ENCODE measurements at regions not wholly inside any gene's neighbourhood (a gene's known extent, or its start where the extent isn't known, plus 50 kb on each side); places are given as distances from the start of the nearest gene placed in this dataset.
"Not testable (repeated sequence)": the region's sequence is repeated elsewhere in the genome, so short reads cannot be mapped to it uniquely, and the experiment has no call there.

DNA sequence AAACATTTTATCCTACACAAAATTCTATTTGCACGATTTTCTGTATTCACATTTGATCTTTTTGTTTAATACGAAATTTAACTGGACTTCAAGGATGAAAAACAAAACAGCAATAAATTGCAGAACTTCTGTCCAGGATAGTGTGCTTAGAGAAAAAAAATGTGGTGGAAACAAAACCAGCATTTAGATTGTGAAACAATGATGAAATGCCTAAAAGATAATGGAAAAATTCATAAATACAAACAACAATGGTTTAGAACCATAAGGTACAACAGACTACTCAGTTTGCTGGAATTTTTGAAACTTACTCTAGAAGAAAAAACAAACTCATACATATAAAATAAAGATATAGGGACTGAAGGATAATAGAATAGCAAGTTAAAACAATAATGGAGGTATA, 234.0 kb downstream of the BCHE start:
- Histone ChIP-seq H3K9me3 (ENCODE audit: severe bottlenecking) (no peaks in the 10 kb centered on the region), H3K4me3 (ENCODE audit: severe bottlenecking) (no peak overlapping the region), H3K27me3 (ENCODE audit: insufficient read depth, poor library complexity, severe bottlenecking) (peaks cover 3% of the 10 kb centered on the region), H3K4me1 (ENCODE audit: insufficient read depth, poor library complexity, severe bottlenecking) (no peaks in the 10 kb centered on the region), H3K27ac (ENCODE audit: poor library complexity, severe bottlenecking) (no peak overlapping the region), H3K36me3 (ENCODE audit: low read depth) (no peaks in the 10 kb centered on the region)
- DNase-seq (ENCODE audit: low spot score): no peak
- ATAC-seq (ENCODE audit: low read depth): no peak
- TF ChIP-seq, protein P1, sequence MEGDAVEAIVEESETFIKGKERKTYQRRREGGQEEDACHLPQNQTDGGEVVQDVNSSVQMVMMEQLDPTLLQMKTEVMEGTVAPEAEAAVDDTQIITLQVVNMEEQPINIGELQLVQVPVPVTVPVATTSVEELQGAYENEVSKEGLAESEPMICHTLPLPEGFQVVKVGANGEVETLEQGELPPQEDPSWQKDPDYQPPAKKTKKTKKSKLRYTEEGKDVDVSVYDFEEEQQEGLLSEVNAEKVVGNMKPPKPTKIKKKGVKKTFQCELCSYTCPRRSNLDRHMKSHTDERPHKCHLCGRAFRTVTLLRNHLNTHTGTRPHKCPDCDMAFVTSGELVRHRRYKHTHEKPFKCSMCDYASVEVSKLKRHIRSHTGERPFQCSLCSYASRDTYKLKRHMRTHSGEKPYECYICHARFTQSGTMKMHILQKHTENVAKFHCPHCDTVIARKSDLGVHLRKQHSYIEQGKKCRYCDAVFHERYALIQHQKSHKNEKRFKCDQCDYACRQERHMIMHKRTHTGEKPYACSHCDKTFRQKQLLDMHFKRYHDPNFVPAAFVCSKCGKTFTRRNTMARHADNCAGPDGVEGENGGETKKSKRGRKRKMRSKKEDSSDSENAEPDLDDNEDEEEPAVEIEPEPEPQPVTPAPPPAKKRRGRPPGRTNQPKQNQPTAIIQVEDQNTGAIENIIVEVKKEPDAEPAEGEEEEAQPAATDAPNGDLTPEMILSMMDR (IDR thresholded peaks at IDR 0.05; ENCODE audit: poor library complexity, severe bottlenecking): no peak

DNA sequence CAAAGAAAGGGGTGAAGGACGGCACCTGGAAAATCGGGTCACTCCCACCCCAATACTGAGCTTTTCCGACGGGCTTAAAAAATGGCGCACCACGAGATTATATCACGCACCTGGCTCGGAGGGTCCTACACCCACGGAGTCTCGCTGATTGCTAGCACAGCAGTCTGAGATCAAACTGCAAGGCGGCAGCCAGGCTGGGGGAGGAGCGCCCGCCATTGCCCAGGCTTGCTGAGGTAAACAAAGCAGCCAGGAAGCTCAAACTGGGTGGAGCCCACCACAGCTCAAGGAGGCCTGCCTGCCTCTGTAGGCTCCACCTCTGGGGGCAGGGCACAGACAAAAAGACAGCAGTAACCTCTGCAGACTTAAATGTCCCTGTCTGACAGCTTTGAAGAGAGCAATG, 264.7 kb downstream of the BCHE start:
- H3K4me3 ChIP-seq (ENCODE audit: severe bottlenecking); DNase-seq (ENCODE audit: low spot score); ATAC-seq (ENCODE audit: low read depth): not testable (repeated sequence)

DNA sequence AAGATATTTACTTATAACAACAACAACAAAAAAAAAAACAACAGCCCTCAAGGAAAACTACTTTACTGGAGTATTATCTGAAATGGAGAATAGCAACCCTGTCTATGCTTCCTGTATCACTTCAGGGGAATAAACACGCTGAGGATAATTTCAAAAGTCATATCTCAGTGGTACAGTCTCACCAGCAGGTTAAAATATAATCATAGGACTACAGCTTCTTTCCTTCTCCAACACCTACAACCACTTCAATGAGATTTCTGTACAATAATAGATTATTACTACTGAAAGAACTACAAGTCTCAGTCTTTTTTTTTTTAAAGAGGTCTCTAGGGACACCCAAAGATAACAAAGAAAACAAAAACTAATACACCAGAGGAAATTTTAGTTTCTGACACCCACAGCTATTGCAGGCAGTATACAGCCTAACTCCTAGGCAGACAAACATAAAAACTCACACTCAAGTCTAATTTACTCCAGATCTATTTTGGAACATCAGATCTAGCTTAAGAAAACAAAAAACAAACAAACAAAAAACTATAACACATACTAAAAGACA, 268.2 kb downstream of the BCHE start:
- H3K4me3 ChIP-seq (ENCODE audit: severe bottlenecking): no peak overlapping the region
- no peak for DNase-seq (ENCODE audit: low spot score)
- no peaks in the 10 kb centered on the region for H3K9me3 ChIP-seq (ENCODE audit: severe bottlenecking)
- H3K4me1 ChIP-seq (ENCODE audit: insufficient read depth, poor library complexity, severe bottlenecking): no peaks in the 10 kb centered on the region
- no peaks in the 10 kb centered on the region for H3K36me3 ChIP-seq (ENCODE audit: low read depth)
- no peak overlapping the region for H3K27ac ChIP-seq (ENCODE audit: poor library complexity, severe bottlenecking)
- H3K27me3 ChIP-seq (ENCODE audit: insufficient read depth, poor library complexity, severe bottlenecking): no peaks in the 10 kb centered on the region
- TF ChIP-seq, protein P1 (IDR thresholded peaks at IDR 0.05; ENCODE audit: poor library complexity, severe bottlenecking): no peak
- no peak for ATAC-seq (ENCODE audit: low read depth)

More for the DNA sequence above, 264.7 kb downstream of the BCHE start:
- H3K27me3 ChIP-seq (ENCODE audit: insufficient read depth, poor library complexity, severe bottlenecking); H3K27ac ChIP-seq (ENCODE audit: poor library complexity, severe bottlenecking); H3K9me3 ChIP-seq (ENCODE audit: severe bottlenecking); H3K4me1 ChIP-seq (ENCODE audit: insufficient read depth, poor library complexity, severe bottlenecking); H3K36me3 ChIP-seq (ENCODE audit: low read depth): not testable (repeated sequence)

DNA sequence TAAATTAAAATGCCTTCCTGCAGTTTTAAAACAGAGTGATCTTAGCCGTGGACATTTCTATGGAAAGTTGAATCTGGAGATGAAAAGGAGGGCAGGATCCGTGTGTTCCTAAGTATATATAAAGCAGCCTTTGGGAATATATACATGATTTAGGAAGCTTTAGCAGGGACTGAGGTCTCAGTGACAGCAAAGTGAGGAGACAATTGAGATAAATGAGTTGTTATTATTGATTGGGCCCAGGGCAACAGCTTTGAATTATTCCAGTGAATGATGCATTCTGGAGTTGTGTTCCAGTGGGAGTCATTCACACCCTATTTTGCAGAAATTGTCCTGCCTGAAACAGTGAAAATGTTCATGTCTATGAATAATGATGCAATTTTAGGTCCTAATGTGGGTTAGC, 281.4 kb downstream of the BCHE start:
- Histone ChIP-seq H3K36me3 (ENCODE audit: low read depth) (no peaks in the 10 kb centered on the region), H3K4me3 (ENCODE audit: severe bottlenecking) (no peak overlapping the region), H3K4me1 (ENCODE audit: insufficient read depth, poor library complexity, severe bottlenecking) (no peaks in the 10 kb centered on the region), H3K9me3 (ENCODE audit: severe bottlenecking) (no peaks in the 10 kb centered on the region), H3K27me3 (ENCODE audit: insufficient read depth, poor library complexity, severe bottlenecking) (no peaks in the 10 kb centered on the region), H3K27ac (ENCODE audit: poor library complexity, severe bottlenecking) (no peak overlapping the region)
- DNase-seq (ENCODE audit: low spot score): no peak
- ATAC-seq (ENCODE audit: low read depth): no peak
- TF ChIP-seq, protein P1 (IDR thresholded peaks at IDR 0.05; ENCODE audit: poor library complexity, severe bottlenecking): no peak

DNA sequence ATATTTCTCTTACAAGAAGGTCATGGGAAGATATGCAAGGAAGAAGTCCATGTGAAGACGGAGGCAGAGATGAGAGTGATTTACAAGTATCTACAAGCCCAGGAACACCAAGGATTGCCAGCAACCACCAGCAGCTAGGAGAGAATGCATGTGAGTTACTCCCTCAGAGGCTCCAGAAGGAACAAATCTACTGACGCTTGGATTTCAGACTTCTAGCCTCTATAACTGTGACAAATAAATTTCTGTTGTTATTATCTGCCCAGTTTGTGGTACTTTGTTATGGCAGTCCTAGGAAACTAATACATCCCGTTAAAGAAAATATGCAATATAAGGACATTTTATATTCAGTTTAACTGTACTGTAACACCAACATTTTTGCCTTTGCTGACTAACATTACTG, 283.9 kb downstream of the BCHE start:
- H3K9me3 ChIP-seq (ENCODE audit: severe bottlenecking): no peaks in the 10 kb centered on the region
- no peak overlapping the region for H3K4me3 ChIP-seq (ENCODE audit: severe bottlenecking)
- H3K36me3 ChIP-seq (ENCODE audit: low read depth): no peaks in the 10 kb centered on the region
- no peaks in the 10 kb centered on the region for H3K4me1 ChIP-seq (ENCODE audit: insufficient read depth, poor library complexity, severe bottlenecking)
- TF ChIP-seq, protein P1 (IDR thresholded peaks at IDR 0.05; ENCODE audit: poor library complexity, severe bottlenecking): no peak
- no peak overlapping the region for H3K27ac ChIP-seq (ENCODE audit: poor library complexity, severe bottlenecking)
- H3K27me3 ChIP-seq (ENCODE audit: insufficient read depth, poor library complexity, severe bottlenecking): no peaks in the 10 kb centered on the region
- no peak for DNase-seq (ENCODE audit: low spot score)
- ATAC-seq (ENCODE audit: low read depth): no peak

All from RWPE2 (cell line).